ENCODE measurements at regions not wholly inside any gene's neighbourhood (a gene's known extent, or its start where the extent isn't known, plus 50 kb on each side); places are given as distances from the start of the nearest gene placed in this dataset.

GRCh38 chr15:56534728-56535127, 69.8 kb upstream of the MNS1 start:
- Histone ChIP-seq H4K5ac (ENCODE audit: low read depth, low read length) (no peak overlapping the region), H3K27ac (ENCODE audit: insufficient read depth, low read length) (no peak overlapping the region), H3K9me1 (ENCODE audit: insufficient read depth, low read length) (no peaks in the 10 kb centered on the region), H4K8ac (ENCODE audit: low read depth in 2 of 2, low read length in 2 of 2) (no peak overlapping the region), H2BK20ac (ENCODE audit: low read depth, low read length) (no peak overlapping the region), H3K14ac (replicated peaks; ENCODE audit: low read depth, low read length) (no peak overlapping the region), H3K9ac (ENCODE audit: low read depth, low read length) (no peak overlapping the region), H2AK9ac (replicated peaks; ENCODE audit: low read depth, low read length, poor library complexity) (no peak overlapping the region), H2AFZ (replicated peaks; ENCODE audit: low read length, poor library complexity) (no peak overlapping the region), H3K36me3 (ENCODE audit: control insufficient read depth, insufficient read depth, low read length) (no peaks in the 10 kb centered on the region), H4K20me1 (ENCODE audit: insufficient read depth, low read length) (no peaks in the 10 kb centered on the region), H4K91ac (ENCODE audit: insufficient read depth, low read depth, low read length) (no peak overlapping the region), H3K18ac (ENCODE audit: low read depth, low read length) (no peak overlapping the region), H3K9me3 (ENCODE audit: control insufficient read depth, insufficient read depth, low read length) (peaks cover 2% of the 10 kb centered on the region), H3K79me1 (ENCODE audit: low read depth in 1 of 2, low read length in 2 of 2) (no peaks in the 10 kb centered on the region), H3K4me2 (ENCODE audit: low read depth, low read length) (no peak overlapping the region), H2BK120ac (ENCODE audit: low read depth, low read length) (no peak overlapping the region), H3K4me3 (ENCODE audit: insufficient read depth, low read depth, low read length) (no peak overlapping the region), H2AK5ac (ENCODE audit: low read depth, low read length) (no peak overlapping the region), H3K56ac (ENCODE audit: extremely low read depth, insufficient read depth, low read length) (no peak overlapping the region), H3K4me1 (ENCODE audit: control insufficient read depth, insufficient read depth, low read length) (no peaks in the 10 kb centered on the region), H2BK15ac (ENCODE audit: low read depth, low read length) (no peak overlapping the region), H3K23ac (ENCODE audit: low read depth, low read length) (no peak overlapping the region), H3K4ac (ENCODE audit: low read depth, low read length) (no peak overlapping the region), H2BK5ac (ENCODE audit: low read depth, low read length, poor library complexity, severe bottlenecking) (no peak overlapping the region), H3K27me3 (ENCODE audit: control insufficient read depth, insufficient read depth, low read length) (peaks cover 26% of the 10 kb centered on the region)
- dilution Hi-C loops (cut with HindIII; ENCODE audit: low sequenced_read_pairs, unreplicated experiment) = no loop called here
- ChIA-PET POLR2A (ENCODE audit: unreplicated experiment) (no interaction called here), CTCF (no interaction called here)
- ATAC-seq (ENCODE audit: low read depth) (no peak), DNase-seq (no peak)
- BruUV-seq (replicated peaks) = no TSS peak
- TF ChIP-seq SMC3 (IDR thresholded peaks at IDR 0.05; ENCODE audit: low read depth, low read length) (no peak), MXI1 (IDR thresholded peaks at IDR 0.05; ENCODE audit: borderline replicate concordance, low read depth, low read length) (no peak), MAFK (IDR thresholded peaks at IDR 0.05; ENCODE audit: low read depth, low read length) (no peak), CHD1 (IDR thresholded peaks at IDR 0.05; ENCODE audit: low read depth, low read length) (no peak), CEBPB (IDR thresholded peaks at IDR 0.05; ENCODE audit: low read depth, low read length) (no peak), RAD21 (IDR thresholded peaks at IDR 0.05; ENCODE audit: low read length) (no peak), RFX5 (IDR thresholded peaks at IDR 0.05; ENCODE audit: low read depth, low read length) (no peak), CTCF (conservative IDR thresholded peaks at IDR 0.05; ENCODE audit: low read depth, low read length) (no peak), MAZ (IDR thresholded peaks at IDR 0.05; ENCODE audit: borderline replicate concordance, low read depth, low read length) (no peak), RCOR1 (IDR thresholded peaks at IDR 0.05; ENCODE audit: insufficient replicate concordance, low read length) (no peak), NFE2L2 (IDR thresholded peaks at IDR 0.05; ENCODE audit: low read depth, low read length) (no peak), ELK1 (IDR thresholded peaks at IDR 0.05; ENCODE audit: borderline replicate concordance, low read depth, low read length) (no peak), USF2 (IDR thresholded peaks at IDR 0.05; ENCODE audit: low read depth, low read length) (no peak), POLR2A (IDR thresholded peaks at IDR 0.05; ENCODE audit: low read depth, low read length) (no peak), FOS (IDR thresholded peaks at IDR 0.05; ENCODE audit: low read depth, low read length) (no peak), BHLHE40 (IDR thresholded peaks at IDR 0.05; ENCODE audit: low read depth, low read length) (no peak)
- WGBS, 2 experiments (ENCODE audit: extremely low coverage in 2 of 2, insufficient read length in 1 of 2) = no CpG with 5 or more reads among the region's 4 CpGs
- intact Hi-C loops (cut with micrococcal nuclease) = no loop called here
- in situ Hi-C loops (cut with MboI; ENCODE audit: low sequenced_read_pairs) = no loop called here
